B cell (primary cell): ENCODE measurements at regions not wholly inside any gene's neighbourhood (a gene's known extent, or its start where the extent isn't known, plus 50 kb on each side); places are given as distances from the start of the nearest gene placed in this dataset.

Source experiments
- ATAC-seq: fragments of 200-7000 bp; cut with Tn5 transposase; one replicate; pipeline ENCODE4 v1.10.0; 2021; ENCODE audit warnings: low read depth, mild to moderate bottlenecking, moderate number of reproducible peaks, moderate library complexity
- CTCF ChIA-PET: fragments of 350-600 bp; sonication (Branson Sonifier 250); formaldehyde crosslinking; loops from one replicate; lab custom pipeline; 2021; ENCODE audit warnings: antibody characterized with exemption, inconsistent platforms; lab: Charles Lee
- POLR2A ChIA-PET: fragments of 350-600 bp; sonication (Branson Sonifier 250); formaldehyde crosslinking; loops from one replicate; lab custom pipeline; 2021; ENCODE audit warnings: antibody characterized with exemption; lab: Charles Lee
- DNase-seq: peaks from one replicate; pipeline ENCODE4 v3.0.0; 2013
- H2AFZ ChIP-seq: 2 replicates; pipeline ENCODE4 v1.6.1; 2012; ENCODE audit warnings: mild to moderate bottlenecking, low read depth, low read length; ENCODE audit not compliant: insufficient read depth, poor library complexity, severe bottlenecking
- H3K27ac ChIP-seq, 2 donors: 1 replicate in 1 of 2; 2 replicates in 1 of 2; pipeline ENCODE4 v1.5.1; 2012 to 2013; ENCODE audit warnings: low read length in 2 of 2, mild to moderate bottlenecking in 2 of 2, moderate library complexity in 1 of 2
- H3K27me3 ChIP-seq, 4 experiments: fragments of 200-600 bp in 1 of 4; sonication (generic) in 1 of 4; replicated peaks in 1 of 4; 1 replicate in 2 of 4; 2 replicates in 2 of 4; pipeline versions ENCODE4 v1.6.1 to v1.7.0; 2013 to 2016; ENCODE audit warnings: low read length in 3 of 4, mild to moderate bottlenecking in 2 of 4, mixed read lengths in 1 of 4, moderate library complexity in 1 of 4; ENCODE audit not compliant: insufficient read depth in 4 of 4, control insufficient read depth in 3 of 4; ENCODE audit errors: control extremely low read depth in 1 of 4
- H3K36me3 ChIP-seq, 2 experiments: replicated peaks in 1 of 2; 1 replicate in 1 of 2; 2 replicates in 1 of 2; pipeline versions ENCODE4 v1.6.1 to v1.7.1; 2013; ENCODE audit warnings: low read length in 1 of 2; ENCODE audit not compliant: insufficient read depth in 2 of 2, control insufficient read depth in 1 of 2; ENCODE audit errors: control extremely low read depth in 1 of 2, extremely low read depth in 1 of 2
- H3K4me1 ChIP-seq, 2 donors: fragments of 200-600 bp in 1 of 2; sonication (generic) in 1 of 2; 1 replicate in 1 of 2; 2 replicates in 1 of 2; pipeline versions ENCODE4 v1.5.1 to v1.6.1; 2013 to 2017; ENCODE audit warnings: low read length in 2 of 2; ENCODE audit not compliant: control insufficient read depth in 2 of 2, insufficient read depth in 2 of 2
- H3K4me2 ChIP-seq: replicated peaks from 2 replicates; pipeline ENCODE3; 2012; ENCODE audit warnings: mild to moderate bottlenecking, low read depth, low read length; ENCODE audit not compliant: poor library complexity, severe bottlenecking
- H3K4me3 ChIP-seq, 5 experiments: fragments of 200-600 bp in 1 of 5; sonication (generic) in 1 of 5; 1 replicate in 3 of 5; 2 replicates in 2 of 5; pipeline versions ENCODE4 v1.5.1 to v1.7.0; 2011 to 2016; ENCODE audit warnings: low read length in 4 of 5, mild to moderate bottlenecking in 4 of 5, low read depth in 2 of 5, control low read depth in 1 of 5, moderate library complexity in 1 of 5; ENCODE audit not compliant: insufficient read depth in 1 of 5; ENCODE audit errors: control extremely low read depth in 1 of 5, extremely low read depth in 1 of 5
- H3K79me2 ChIP-seq: fragments of 200-600 bp; sonication (generic); one replicate; pipeline ENCODE4 v1.6.0; 2016; ENCODE audit warnings: low read length; ENCODE audit not compliant: control insufficient read depth, insufficient read depth
- H3K9ac ChIP-seq: fragments of 200-600 bp; sonication (generic); 2 replicates; pipeline ENCODE4 v1.6.1; 2017; ENCODE audit warnings: mild to moderate bottlenecking, low read length, moderate library complexity
- H3K9me3 ChIP-seq, 3 donors: one replicate each; pipeline versions ENCODE4 v1.6.1 to v1.7.1; 2013; ENCODE audit warnings: low read length in 2 of 3; ENCODE audit not compliant: control insufficient read depth in 2 of 3, insufficient read depth in 1 of 3; ENCODE audit errors: control extremely low read depth in 1 of 3
- H4K20me1 ChIP-seq: 2 replicates; pipeline ENCODE4 v1.6.0; 2012; ENCODE audit warnings: mild to moderate bottlenecking, low read length; ENCODE audit not compliant: insufficient read depth, control insufficient read depth, poor library complexity, severe bottlenecking
- H3K27ac Mint-ChIP-seq: one replicate; pipeline ENCODE4 v1.8.0; 2021; ENCODE audit warnings: mixed read lengths
- H3K27me3 Mint-ChIP-seq: one replicate; pipeline ENCODE4 v1.8.0; 2021; ENCODE audit warnings: mixed read lengths
- H3K4me1 Mint-ChIP-seq: one replicate; pipeline ENCODE4 v1.8.0; 2021; ENCODE audit warnings: mixed read lengths
- H3K4me3 Mint-ChIP-seq: one replicate; pipeline ENCODE4 v1.8.0; 2021; ENCODE audit warnings: mixed read lengths
- H3K9me3 Mint-ChIP-seq: one replicate; pipeline ENCODE4 v1.8.0; 2022; ENCODE audit warnings: mixed read lengths; ENCODE audit not compliant: insufficient read depth
- EZH2 ChIP-seq: IDR thresholded peaks from 2 replicates; pipeline ENCODE4 v1.6.1; 2012; ENCODE audit warnings: borderline replicate concordance, low read depth, mild to moderate bottlenecking, moderate library complexity, low read length; ENCODE audit not compliant: insufficient read depth, poor library complexity, severe bottlenecking
- intact Hi-C: fragments of 100-400 bp; cut with micrococcal nuclease; formaldehyde crosslinking; loops from one replicate; pipeline ENCODE4 v1.10.0; 2022
- TF ChIP-seq, protein P1 (sequence below): fragments of 200-600 bp; IDR thresholded peaks from one replicate; pipeline ENCODE4 v1.8.0; 2022; ENCODE audit warnings: antibody characterized with exemption, mild to moderate bottlenecking

DNA sequence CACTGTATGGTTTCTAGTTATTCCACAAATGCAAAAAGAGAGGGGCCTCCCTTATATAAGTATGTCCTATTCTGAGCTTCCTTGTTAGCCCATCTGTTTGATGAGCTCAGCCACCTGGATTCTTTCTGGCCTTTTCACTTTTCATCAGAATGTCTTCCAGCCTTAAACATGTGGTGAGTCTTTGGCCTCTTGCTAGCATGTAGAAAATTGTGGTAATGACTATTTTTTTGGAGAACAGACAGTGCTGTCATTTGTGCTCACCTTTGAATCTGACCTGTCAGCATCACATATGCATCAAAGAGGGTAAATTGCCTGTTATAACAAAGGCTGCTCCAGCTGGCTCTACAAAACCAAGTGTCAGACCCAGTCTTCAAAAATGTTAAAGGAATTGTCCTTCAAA, 558.7 kb downstream of the RAB38 start:
- no peak overlapping the region for H3K9ac ChIP-seq
- H4K20me1 ChIP-seq, result no peaks in the 10 kb centered on the region
- intact Hi-C loops, result no loop called here
- H3K27me3 ChIP-seq, result no peaks in the 10 kb centered on the region
- TF ChIP-seq, protein P1, sequence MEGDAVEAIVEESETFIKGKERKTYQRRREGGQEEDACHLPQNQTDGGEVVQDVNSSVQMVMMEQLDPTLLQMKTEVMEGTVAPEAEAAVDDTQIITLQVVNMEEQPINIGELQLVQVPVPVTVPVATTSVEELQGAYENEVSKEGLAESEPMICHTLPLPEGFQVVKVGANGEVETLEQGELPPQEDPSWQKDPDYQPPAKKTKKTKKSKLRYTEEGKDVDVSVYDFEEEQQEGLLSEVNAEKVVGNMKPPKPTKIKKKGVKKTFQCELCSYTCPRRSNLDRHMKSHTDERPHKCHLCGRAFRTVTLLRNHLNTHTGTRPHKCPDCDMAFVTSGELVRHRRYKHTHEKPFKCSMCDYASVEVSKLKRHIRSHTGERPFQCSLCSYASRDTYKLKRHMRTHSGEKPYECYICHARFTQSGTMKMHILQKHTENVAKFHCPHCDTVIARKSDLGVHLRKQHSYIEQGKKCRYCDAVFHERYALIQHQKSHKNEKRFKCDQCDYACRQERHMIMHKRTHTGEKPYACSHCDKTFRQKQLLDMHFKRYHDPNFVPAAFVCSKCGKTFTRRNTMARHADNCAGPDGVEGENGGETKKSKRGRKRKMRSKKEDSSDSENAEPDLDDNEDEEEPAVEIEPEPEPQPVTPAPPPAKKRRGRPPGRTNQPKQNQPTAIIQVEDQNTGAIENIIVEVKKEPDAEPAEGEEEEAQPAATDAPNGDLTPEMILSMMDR, result no peak
- TF ChIP-seq EZH2, result no peak
- H3K4me1 Mint-ChIP-seq, result no peaks in the 10 kb centered on the region
- ChIA-PET CTCF (interaction anchor here (0.6 kb wide), 1 partner anchor 214 kb away, joined by 3 read pairs; no protein-coding TSS in a partner anchor), POLR2A (no interaction called here)
- H3K79me2 ChIP-seq, result no peaks in the 10 kb centered on the region
- no peak overlapping the region for H3K27ac Mint-ChIP-seq
- ATAC-seq (no peak), DNase-seq (no peak)
- H3K4me3 ChIP-seq, result no peak overlapping the region
- no peak overlapping the region for H3K27ac ChIP-seq
- H3K36me3 ChIP-seq, result no peaks in the 10 kb centered on the region
- H3K4me1 ChIP-seq, result no peaks in the 10 kb centered on the region
- H3K4me3 Mint-ChIP-seq, result no peak overlapping the region
- H3K27me3 Mint-ChIP-seq, result no peaks in the 10 kb centered on the region
- no peaks in the 10 kb centered on the region for H3K9me3 Mint-ChIP-seq
- H3K9me3 ChIP-seq, result no peaks in the 10 kb centered on the region
- no peak overlapping the region for H3K4me2 ChIP-seq
- no peak overlapping the region for H2AFZ ChIP-seq

DNA sequence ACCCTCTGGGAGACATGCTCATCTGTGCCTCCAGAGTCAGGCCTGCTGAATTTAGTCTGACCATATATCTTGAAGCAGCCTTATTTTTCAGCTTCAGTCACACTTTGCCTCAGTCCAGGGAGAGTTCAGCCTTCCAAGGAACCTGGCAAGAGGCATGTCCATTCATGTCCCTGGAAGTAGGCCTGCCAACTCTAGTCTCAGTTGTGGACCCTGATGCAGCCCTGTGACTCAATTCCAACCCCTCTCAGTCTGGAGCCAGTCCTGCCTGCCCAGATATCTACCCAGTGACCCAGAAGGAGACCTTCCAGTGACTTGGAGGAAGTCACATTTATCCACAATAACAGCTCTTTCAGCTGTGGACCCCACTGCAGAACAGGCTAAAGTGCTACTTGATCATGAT, 566.6 kb downstream of the TMEM135 start:
- Histone ChIP-seq H3K9ac (no peak overlapping the region), H4K20me1 (no peaks in the 10 kb centered on the region), H3K79me2 (no peaks in the 10 kb centered on the region), H3K4me3 (no peak overlapping the region), H3K27ac (no peak overlapping the region), H3K4me1 (no peaks in the 10 kb centered on the region), H2AFZ (no peak overlapping the region), H3K9me3 (peaks cover 0 to 5% (median 0%) of the 10 kb centered on the region in 3 donors), H3K4me2 (no peak overlapping the region), H3K27me3 (no peaks in the 10 kb centered on the region), H3K36me3 (no peaks in the 10 kb centered on the region)
- H3K4me3 Mint-ChIP-seq, result no peak overlapping the region
- ChIA-PET CTCF (no interaction called here), POLR2A (no interaction called here)
- DNase-seq, result no peak
- no peaks in the 10 kb centered on the region for H3K27me3 Mint-ChIP-seq
- H3K9me3 Mint-ChIP-seq, result no peaks in the 10 kb centered on the region
- no peak for ATAC-seq
- TF ChIP-seq EZH2, result no peak
- TF ChIP-seq, protein P1, result no peak
- intact Hi-C loops, result no loop called here
- no peak overlapping the region for H3K27ac Mint-ChIP-seq
- H3K4me1 Mint-ChIP-seq, result no peaks in the 10 kb centered on the region
